SU-DHL-6 (cell line): ENCODE measurements at regions not wholly inside any gene's neighbourhood (a gene's known extent, or its start where the extent isn't known, plus 50 kb on each side); places are given as distances from the start of the nearest gene placed in this dataset.

Source experiments
- CTCF ChIP-seq: fragments of 200-600 bp; sonication (generic); IDR thresholded peaks from one replicate; pipeline ENCODE4 v1.5.1; 2017; ENCODE audit warnings: antibody characterized with exemption, mild to moderate bottlenecking, low read length, moderate library complexity; ENCODE audit not compliant: insufficient read depth, poor library complexity, severe bottlenecking
- EZH2phosphoT487 ChIP-seq: fragments of 200-600 bp; sonication (generic), shearing (Covaris generic); conservative IDR thresholded peaks from 2 replicates; pipeline ENCODE4 v1.6.1; 2018; ENCODE audit warnings: mild to moderate bottlenecking, antibody characterized with exemption, low read length, moderate library complexity, mixed read lengths

DNA sequence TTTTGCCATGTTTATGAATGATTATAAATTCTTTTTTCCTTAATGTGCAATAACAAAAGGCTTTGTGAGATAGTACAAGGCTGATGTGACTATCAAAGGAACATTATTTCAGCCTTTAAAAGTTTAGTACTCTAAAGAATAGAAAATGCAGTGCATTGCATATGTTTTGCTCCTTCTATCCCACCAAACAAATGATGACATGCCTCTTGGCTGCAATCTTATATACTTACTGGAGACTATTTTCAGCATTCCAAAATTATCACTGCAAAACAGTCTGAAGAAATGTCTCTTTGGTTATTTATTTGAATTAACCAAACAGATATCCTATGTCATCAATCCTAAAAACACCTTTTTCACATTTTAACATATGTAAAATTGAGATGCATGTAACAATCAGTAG, 776.5 kb upstream of the SPRY2 start:
- TF ChIP-seq CTCF: no peak
- TF ChIP-seq EZH2phosphoT487: no peak
